ENCODE measurements at regions not wholly inside any gene's neighbourhood (a gene's known extent, or its start where the extent isn't known, plus 50 kb on each side); places are given as distances from the start of the nearest gene placed in this dataset.
A peak's percentile ranks its signal among the peaks of the same experiment; 100 is the strongest.

GRCh38 chr9:19650312-19650711, 138.5 kb downstream of the SLC24A2 start:
- Histone ChIP-seq H3K4me1 (replicated peaks) (no peaks in the 10 kb centered on the region), H3K36me3 (no peaks in the 10 kb centered on the region), H3K27ac (no peak overlapping the region), H3K27me3 (replicated peaks; ENCODE audit: insufficient read depth) (no peaks in the 10 kb centered on the region), H3K4me3 (no peak overlapping the region), H3K9me3 (no peaks in the 10 kb centered on the region)
- 85% methylated on average over 2 of the region's 2 CpGs for WGBS
- TF ChIP-seq POLR2AphosphoS5 (IDR thresholded peaks at IDR 0.05) = no peak
- no peak for TF ChIP-seq POLR2A (IDR thresholded peaks at IDR 0.05)
- TF ChIP-seq CTCF (IDR thresholded peaks at IDR 0.05) = no peak
- DNase-seq (ENCODE audit: low spot score) = no peak
- intact Hi-C loops (cut with DNase I) = no loop called here

GRCh38 chr9:19649336-19650041, 139.3 kb downstream of the SLC24A2 start:
- Histone ChIP-seq H3K36me3 (no peaks in the 10 kb centered on the region), H3K27me3 (replicated peaks; ENCODE audit: insufficient read depth) (no peaks in the 10 kb centered on the region), H3K4me1 (replicated peaks) (no peaks in the 10 kb centered on the region), H3K9me3 (no peaks in the 10 kb centered on the region), H3K4me3 (no peak overlapping the region), H3K27ac (no peak overlapping the region)
- intact Hi-C loops (cut with DNase I) = no loop called here
- WGBS = 62% methylated on average over 4 of the region's 4 CpGs
- no peak for TF ChIP-seq POLR2A (IDR thresholded peaks at IDR 0.05)
- no peak for TF ChIP-seq POLR2AphosphoS5 (IDR thresholded peaks at IDR 0.05)
- TF ChIP-seq CTCF (IDR thresholded peaks at IDR 0.05) = no peak
- DNase-seq (ENCODE audit: low spot score) = no peak

- 28% methylated on average over 2 of the region's 2 CpGs for WGBS
- Histone ChIP-seq H3K36me3 (no peaks in the 10 kb centered on the region), H3K27me3 (replicated peaks; ENCODE audit: insufficient read depth) (no peaks in the 10 kb centered on the region), H3K9me3 (no peaks in the 10 kb centered on the region), H3K4me3 (no peak overlapping the region), H3K27ac (no peak overlapping the region), H3K4me1 (replicated peaks) (no peaks in the 10 kb centered on the region)
- intact Hi-C loops (cut with DNase I) = no loop called here
- DNase-seq (ENCODE audit: low spot score) = no peak
- no peak for TF ChIP-seq POLR2A (IDR thresholded peaks at IDR 0.05)
- TF ChIP-seq CTCF (IDR thresholded peaks at IDR 0.05) = no peak
- TF ChIP-seq POLR2AphosphoS5 (IDR thresholded peaks at IDR 0.05) = no peak
Observed at GRCh38 chr9:19648672-19649071, 140.2 kb downstream of the SLC24A2 start.

DNA sequence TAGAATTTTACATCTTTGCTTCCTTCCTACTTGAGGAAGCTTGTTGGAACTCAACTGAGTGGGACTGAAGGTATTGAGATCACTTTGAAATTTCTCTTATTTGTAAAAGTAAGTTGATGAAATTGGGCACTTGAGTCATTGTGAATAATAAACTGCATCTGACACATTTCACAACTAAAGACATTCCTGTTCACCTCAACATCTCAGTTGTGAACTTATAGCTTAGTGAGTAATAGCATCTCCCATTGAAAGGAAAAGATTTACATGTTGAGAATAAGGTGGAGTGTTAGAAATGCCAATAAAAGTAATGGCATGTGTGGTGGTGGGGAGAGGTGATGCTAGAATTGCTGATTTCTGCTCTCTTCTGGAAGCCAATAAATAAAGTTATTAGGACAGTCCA, 145.0 kb downstream of the SLC24A2 start:
- no peaks in the 10 kb centered on the region for H3K9me3 ChIP-seq
- no peaks in the 10 kb centered on the region for H3K36me3 ChIP-seq
- H3K27ac ChIP-seq = no peak overlapping the region
- TF ChIP-seq POLR2A (IDR thresholded peaks at IDR 0.05) = no peak
- TF ChIP-seq POLR2AphosphoS5 (IDR thresholded peaks at IDR 0.05) = no peak
- TF ChIP-seq CTCF (IDR thresholded peaks at IDR 0.05) = no peak
- intact Hi-C loops (cut with DNase I) = no loop called here
- no peak for DNase-seq (ENCODE audit: low spot score)
- H3K27me3 ChIP-seq (replicated peaks; ENCODE audit: insufficient read depth) = no peaks in the 10 kb centered on the region
- no peak overlapping the region for H3K4me3 ChIP-seq
- no peaks in the 10 kb centered on the region for H3K4me1 ChIP-seq (replicated peaks)

- intact Hi-C loops (cut with DNase I) = no loop called here
- 52% methylated on average over 2 of the region's 2 CpGs for WGBS
- Histone ChIP-seq H3K4me1 (replicated peaks) (no peaks in the 10 kb centered on the region), H3K27ac (no peak overlapping the region), H3K27me3 (replicated peaks; ENCODE audit: insufficient read depth) (no peaks in the 10 kb centered on the region), H3K36me3 (no peaks in the 10 kb centered on the region), H3K4me3 (no peak overlapping the region), H3K9me3 (no peaks in the 10 kb centered on the region)
- TF ChIP-seq CTCF (IDR thresholded peaks at IDR 0.05) (no peak), POLR2AphosphoS5 (IDR thresholded peaks at IDR 0.05) (peak; percentile 23), POLR2A (IDR thresholded peaks at IDR 0.05) (no peak)
- peak; percentile 19 for DNase-seq (ENCODE audit: low spot score)
Observed at GRCh38 chr9:19642256-19642655, 146.6 kb downstream of the SLC24A2 start.

Measured in prostate gland (tissue), 2 donors.